ENCODE measurements at regions not wholly inside any gene's neighbourhood (a gene's known extent, or its start where the extent isn't known, plus 50 kb on each side); places are given as distances from the start of the nearest gene placed in this dataset.
A peak's percentile ranks its signal among the peaks of the same experiment; 100 is the strongest.
"Not testable (repeated sequence)": the region's sequence is repeated elsewhere in the genome, so short reads cannot be mapped to it uniquely, and the experiment has no call there.

DNA sequence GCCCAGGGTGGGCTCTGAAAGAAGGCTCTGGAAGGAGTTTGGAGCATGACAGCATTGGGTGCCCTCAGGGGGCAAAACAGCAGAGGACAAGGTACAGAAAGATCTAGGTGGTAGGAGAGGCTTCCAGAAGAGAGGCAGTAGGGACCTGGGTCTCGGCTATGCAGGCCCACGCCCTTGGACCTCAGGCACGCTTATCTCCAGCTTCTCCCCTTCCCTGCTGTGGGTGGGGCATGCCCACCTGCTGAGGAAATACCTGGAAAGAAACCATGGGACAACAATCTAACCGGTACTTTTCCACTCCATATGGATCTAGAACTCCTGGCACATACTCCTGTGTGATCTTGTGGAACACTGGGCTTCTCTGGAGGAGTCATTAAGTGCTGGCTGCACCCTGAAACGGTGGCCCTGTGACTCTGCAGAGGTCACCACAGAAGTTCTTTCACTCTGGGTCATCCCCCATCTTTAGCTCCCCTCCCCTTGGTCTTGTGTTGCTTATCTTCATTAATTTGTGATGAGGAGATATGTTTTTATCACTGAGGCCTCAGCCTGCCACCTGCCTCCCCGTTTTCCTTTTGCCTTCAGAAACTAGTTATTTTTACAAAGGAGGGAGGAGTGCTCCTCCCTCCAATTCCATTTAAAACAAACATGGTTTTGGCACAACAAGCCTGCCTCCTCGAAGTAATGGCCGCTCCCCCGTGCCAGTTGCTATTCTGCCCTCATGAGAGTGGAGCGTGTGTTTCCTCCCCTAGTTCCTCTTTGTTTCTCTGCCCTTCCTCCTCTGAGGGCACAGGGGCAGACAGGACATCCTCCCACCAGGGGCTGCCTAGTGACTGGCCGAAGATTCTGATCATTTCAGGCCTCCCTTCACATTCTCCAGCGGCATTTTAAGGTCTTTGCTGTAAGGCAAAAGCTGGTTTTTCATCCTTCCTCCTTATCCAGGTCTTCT is 78.0 kb upstream of the ATP5PO start:
- DNase-seq (ENCODE audit: low spot score) = no peak

GRCh38 chr21:33992412-33992811 is 76.8 kb upstream of the ATP5PO start:
- not testable (repeated sequence) for DNase-seq (ENCODE audit: low spot score)

- no peak for DNase-seq (ENCODE audit: low spot score)
These were observed 75.5 kb upstream of the ATP5PO start for GRCh38 chr21:33991133-33991532.

- no peak for DNase-seq (ENCODE audit: low spot score)
These were observed 73.8 kb upstream of the ATP5PO start for GRCh38 chr21:33989440-33989839.

GRCh38 chr21:33988237-33989017 is 72.8 kb upstream of the ATP5PO start:
- DNase-seq (ENCODE audit: low spot score) = no peak

DNA sequence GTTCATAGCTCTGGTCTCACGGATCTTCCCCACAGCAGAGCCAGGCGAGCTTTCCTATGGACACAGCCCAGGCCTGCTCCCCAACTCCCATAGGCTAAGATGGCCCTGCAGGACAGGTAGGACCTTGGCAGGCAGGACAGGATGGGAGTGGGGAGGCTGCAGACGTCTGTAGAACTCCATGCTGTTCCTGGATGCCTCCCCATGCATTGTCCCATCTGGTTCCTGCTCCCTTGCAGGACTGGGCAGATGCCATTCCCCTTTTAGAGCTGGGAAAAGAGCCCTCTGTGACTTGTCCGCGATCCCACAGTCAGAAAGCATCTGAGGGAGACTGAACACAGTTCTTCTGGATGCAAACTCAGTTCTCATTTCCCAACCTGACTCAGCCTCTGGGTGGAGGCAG is 71.9 kb upstream of the ATP5PO start:
- DNase-seq (ENCODE audit: low spot score) = no peak

DNA sequence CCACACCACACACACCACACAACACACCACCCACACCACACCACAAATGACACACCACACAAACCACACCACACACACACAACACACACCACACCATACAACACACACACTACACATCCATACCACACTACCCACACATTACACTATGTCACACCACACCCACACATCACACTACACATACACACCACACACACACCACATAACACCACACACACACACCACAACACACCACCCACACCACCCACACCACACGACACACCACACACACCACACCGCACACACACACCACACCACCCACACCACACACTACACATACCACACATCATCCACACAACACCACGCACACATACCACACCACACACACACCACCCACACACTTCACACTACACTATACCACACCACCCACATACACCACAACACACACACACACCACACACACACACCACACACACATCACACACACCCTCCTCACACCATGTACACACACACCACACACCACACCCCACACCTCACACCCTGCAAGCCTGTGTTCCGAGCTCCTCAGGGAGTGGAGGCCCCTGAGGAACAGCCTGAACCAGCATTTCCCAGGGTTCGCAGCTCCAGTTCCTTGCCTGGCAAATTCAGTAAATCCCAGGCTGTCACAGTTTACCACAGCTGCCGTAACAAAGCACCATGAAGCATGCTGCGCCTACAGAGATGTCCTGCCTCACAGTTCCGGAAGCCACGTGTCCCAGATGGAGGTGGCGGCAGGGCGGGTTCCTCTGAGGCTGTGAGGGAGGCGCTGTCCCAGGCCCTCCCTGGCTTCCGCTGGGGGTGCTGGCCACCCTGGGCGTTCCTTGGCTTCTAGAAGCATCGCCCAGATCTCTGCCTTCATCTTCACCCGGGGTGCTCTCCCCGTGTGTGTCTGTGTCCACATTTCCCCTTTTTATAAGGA is 69.8 kb upstream of the ATP5PO start:
- no peak for DNase-seq (ENCODE audit: low spot score)

GRCh38 chr21:33984021-33984481 is 68.4 kb upstream of the ATP5PO start:
- no peak for DNase-seq (ENCODE audit: low spot score)

GRCh38 chr21:33981391-33982101 is 65.9 kb upstream of the ATP5PO start:
- DNase-seq (ENCODE audit: low spot score) = no peak

GRCh38 chr21:33980276-33980916 is 64.8 kb upstream of the ATP5PO start:
- no peak for DNase-seq (ENCODE audit: low spot score)

DNA sequence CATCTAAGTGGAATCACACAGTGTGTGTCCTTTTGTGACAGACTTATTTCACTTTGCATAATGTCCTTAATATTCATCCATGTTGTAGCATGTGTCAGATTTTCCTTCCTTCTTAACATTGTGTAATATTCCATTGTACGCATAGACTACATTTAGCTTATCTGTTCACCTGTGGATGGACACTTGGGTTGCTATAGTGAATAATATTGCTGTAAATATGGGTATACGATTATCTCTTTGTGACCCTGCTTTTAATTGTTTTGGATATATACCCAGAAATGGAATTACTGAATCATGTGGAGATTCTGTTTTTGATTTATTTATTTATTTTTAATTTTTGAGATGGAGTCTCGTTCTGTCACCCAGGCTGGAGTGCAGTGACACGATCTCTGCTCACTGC is 63.0 kb upstream of the ATP5PO start:
- DNase-seq (ENCODE audit: low spot score) = no peak

- peak; percentile 18 for DNase-seq (ENCODE audit: low spot score)
These were observed 62.2 kb upstream of the ATP5PO start for GRCh38 chr21:33977721-33978369.

DNA sequence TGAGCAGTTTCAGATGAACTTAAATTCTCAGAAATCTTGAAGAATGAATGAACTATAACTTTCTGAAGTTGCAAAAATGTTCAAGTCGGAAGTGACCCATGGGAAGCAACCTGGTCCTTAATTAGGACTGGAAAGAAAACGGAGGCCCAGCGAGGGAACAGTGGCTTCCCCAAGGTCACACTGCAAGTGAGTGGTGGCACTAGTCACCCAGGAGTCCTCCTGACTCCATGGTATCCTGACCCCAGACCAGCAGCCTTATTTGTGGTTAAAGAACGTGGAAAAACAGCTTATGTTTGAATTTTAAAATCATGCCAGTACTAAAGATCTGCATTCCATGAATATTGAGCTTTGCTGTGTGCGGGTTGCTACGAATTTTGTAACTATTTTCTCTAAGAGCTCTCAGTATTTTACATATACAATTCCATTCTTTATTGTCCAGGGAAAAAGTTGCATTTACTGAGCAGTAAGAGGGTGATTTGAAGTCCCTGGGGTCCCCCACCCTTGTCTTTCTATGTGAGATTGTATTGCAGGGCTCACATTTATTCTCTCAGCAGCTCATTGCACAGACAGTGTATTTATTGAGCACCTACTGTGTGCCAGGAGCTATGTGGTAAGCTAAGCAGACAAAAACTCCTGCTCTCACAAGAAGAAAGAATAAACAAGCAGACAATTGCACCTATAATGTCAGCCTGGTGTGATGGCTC is 61.6 kb upstream of the ATP5PO start:
- peak; percentile 12 for DNase-seq (ENCODE audit: low spot score)

GRCh38 chr21:33976082-33977016 is 60.7 kb upstream of the ATP5PO start:
- peak; percentile 47 for DNase-seq (ENCODE audit: low spot score)

DNA sequence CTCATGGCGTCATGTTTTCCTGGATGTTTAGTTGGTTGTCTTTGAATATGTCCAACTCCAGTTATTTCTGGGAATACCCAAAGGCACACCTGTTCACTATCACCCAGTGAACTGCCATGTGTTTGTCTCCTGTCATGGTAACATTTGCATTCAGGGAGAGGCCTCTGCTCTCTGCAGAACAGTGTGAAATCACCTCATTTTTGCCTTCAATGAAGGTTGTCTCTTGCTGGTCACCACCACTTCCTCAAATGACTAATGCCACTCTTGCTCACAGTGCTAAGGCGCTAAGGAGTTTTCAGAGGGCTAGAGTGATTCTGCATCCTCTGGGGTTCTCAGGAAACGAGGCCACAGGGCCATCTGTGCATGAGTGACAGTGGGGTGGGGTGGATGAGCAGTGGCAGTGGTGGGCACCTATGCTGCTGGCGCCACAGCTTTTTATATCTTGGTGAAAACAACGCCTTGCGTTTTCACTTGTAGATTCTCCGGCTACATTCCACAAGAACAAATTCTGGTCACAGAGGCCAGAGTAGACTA is 60.0 kb upstream of the ATP5PO start:
- DNase-seq (ENCODE audit: low spot score) = no peak

DNA sequence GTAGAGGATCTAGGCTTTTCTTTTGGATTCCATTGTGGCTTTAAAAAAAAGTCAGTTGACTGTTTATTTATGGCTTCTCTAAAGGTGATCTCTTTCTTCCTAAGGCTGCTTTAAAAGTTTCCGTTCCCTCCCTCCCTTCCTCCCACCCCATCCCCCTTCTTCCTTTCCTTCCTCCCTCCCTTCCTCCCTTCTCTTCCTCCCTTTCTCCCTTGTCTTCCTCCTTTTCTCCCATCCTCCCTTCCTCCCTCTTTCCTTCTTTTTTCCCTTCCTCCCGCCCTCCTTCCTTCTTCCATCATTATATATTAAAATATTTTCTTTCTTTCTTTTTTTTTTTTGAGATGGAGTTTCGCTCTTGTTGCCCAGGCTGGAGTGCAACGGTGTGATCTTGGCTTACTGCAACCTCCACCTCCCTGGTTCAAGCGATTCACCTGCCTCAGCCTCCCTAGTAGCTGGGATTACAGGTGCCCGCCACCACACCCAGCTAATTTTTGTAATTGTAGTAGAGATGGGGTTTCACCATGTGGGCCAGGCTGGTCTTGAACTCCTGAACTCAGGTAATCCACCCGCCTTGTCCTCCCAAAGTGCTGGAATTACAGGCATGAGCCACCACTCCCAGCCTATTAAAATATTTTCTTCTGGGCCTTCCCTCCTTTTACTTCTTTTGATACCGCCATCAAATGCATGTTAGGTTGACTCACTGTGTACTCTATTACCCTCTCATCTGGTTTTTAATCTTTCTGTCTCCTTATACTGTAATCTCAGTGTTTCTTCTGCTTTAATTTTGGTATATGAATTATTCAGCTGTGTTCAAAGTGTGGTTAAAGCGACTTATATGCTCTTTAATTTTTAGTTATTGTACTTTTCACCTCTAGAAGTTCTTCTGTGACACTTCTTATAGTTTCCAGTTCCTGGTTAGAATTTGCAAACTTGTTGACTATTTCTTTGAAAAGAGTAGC is 59.2 kb upstream of the ATP5PO start:
- DNase-seq (ENCODE audit: low spot score) = no peak

- no peak for DNase-seq (ENCODE audit: low spot score)
These were observed 57.7 kb upstream of the ATP5PO start for GRCh38 chr21:33973268-33973667.

Measured in ecto neural progenitor cell (in vitro differentiated cells).